Left lung (tissue), 4 donors: ENCODE measurements at regions not wholly inside any gene's neighbourhood (a gene's known extent, or its start where the extent isn't known, plus 50 kb on each side); places are given as distances from the start of the nearest gene placed in this dataset.

Experiments used
- ATAC-seq: fragments of 200-7000 bp; cut with Tn5 transposase; one replicate; pipeline ENCODE4 v1.9.1; 2020; ENCODE audit warnings: moderate library complexity
- DNase-seq, 4 donors: peaks; one replicate each; pipeline ENCODE4 v3.0.0-alpha.2; 2013 to 2020
- H3K27ac ChIP-seq, 2 donors: fragments of 200-600 bp; sonication (generic) in 1 of 2; one replicate each; pipeline versions ENCODE4 v1.5.0 to v1.8.0; 2020 to 2021
- H3K27me3 ChIP-seq, 2 donors: fragments of 200-600 bp; sonication (generic) in 1 of 2; one replicate each; pipeline versions ENCODE4 v1.5.0 to v1.8.0; 2020 to 2021
- H3K36me3 ChIP-seq, 2 donors: fragments of 200-600 bp; sonication (generic) in 1 of 2; one replicate each; pipeline versions ENCODE4 v1.5.0 to v1.8.0; 2020 to 2021
- H3K4me1 ChIP-seq, 2 donors: fragments of 200-600 bp; one replicate each; pipeline ENCODE4 v1.8.0; 2021
- H3K4me3 ChIP-seq, 2 donors: fragments of 200-600 bp; sonication (generic) in 1 of 2; one replicate each; pipeline versions ENCODE4 v1.5.0 to v1.8.0; 2020 to 2021; ENCODE audit warnings: mild to moderate bottlenecking in 1 of 2
- H3K9me3 ChIP-seq, 2 donors: fragments of 200-600 bp; sonication (generic) in 1 of 2; one replicate each; pipeline versions ENCODE4 v1.5.0 to v1.8.0; 2020 to 2021
- intact Hi-C, 2 donors: fragments of 100-400 bp; cut with DNase I; formaldehyde crosslinking; loops; one replicate each; pipeline versions ENCODE4 v1.11.2 to v1.14.2; 2022
- TF ChIP-seq, protein P1 (sequence below), 2 donors: fragments of 200-600 bp; sonication (generic) in 1 of 2; IDR thresholded peaks; one replicate each; pipeline versions ENCODE4 v1.5.0 to v1.8.0; 2021; ENCODE audit warnings: antibody characterized with exemption in 2 of 2
- donor health status: DM: no; HTN: yes; CAD: no.
- donor health status: DM: no; HTN: no; CAD: no.

DNA sequence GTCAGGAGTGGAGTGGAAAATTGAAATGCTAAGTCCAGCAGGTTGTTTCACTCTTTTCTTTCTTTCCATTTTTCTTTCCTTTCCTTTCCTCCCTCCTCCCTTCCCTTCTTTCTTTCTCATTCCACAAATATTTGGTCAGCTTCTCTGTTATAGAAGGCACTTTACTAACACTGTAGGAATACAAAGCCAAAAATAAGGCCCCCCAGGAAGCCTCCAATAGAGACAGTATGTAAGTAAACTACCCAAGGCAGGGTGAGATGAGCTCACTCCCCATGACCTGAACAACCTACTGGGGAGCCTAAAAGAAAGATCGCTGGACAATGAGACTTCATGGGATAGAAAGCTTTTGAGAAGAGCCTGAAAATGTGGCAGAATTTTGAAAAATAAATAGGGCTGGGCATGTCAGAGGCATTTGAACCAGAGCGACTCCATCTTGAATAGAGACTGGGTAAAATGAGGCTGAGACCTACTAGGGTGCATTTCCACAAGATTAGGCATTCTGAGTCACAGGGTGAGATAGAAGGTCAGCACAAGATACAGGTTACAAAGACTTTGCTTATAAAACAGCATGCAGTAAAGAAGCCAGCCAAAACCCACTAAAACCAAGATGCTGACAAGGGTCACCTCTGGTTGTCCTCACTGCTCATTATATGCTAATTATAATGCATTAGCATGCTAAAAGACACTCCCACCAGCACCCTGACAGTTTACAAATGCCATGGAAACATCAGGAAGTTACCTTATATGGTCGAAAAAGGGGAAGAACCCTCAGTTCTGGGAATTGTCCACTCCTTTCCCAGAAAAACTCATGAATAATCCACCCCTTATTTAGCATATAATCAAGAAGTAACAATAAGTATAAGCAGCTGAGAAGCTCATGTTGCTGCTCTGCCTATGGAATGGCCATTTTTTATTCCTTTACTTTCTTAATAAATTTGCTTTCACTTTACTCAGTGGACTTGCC lies 158.9 kb upstream of the EGFLAM start:
- no peaks in the 10 kb centered on the region for H3K4me1 ChIP-seq
- TF ChIP-seq, protein P1, sequence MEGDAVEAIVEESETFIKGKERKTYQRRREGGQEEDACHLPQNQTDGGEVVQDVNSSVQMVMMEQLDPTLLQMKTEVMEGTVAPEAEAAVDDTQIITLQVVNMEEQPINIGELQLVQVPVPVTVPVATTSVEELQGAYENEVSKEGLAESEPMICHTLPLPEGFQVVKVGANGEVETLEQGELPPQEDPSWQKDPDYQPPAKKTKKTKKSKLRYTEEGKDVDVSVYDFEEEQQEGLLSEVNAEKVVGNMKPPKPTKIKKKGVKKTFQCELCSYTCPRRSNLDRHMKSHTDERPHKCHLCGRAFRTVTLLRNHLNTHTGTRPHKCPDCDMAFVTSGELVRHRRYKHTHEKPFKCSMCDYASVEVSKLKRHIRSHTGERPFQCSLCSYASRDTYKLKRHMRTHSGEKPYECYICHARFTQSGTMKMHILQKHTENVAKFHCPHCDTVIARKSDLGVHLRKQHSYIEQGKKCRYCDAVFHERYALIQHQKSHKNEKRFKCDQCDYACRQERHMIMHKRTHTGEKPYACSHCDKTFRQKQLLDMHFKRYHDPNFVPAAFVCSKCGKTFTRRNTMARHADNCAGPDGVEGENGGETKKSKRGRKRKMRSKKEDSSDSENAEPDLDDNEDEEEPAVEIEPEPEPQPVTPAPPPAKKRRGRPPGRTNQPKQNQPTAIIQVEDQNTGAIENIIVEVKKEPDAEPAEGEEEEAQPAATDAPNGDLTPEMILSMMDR (IDR thresholded peaks at IDR 0.05), result no peak
- H3K9me3 ChIP-seq, result no peaks in the 10 kb centered on the region
- H3K27me3 ChIP-seq, result no peaks in the 10 kb centered on the region
- no peak overlapping the region for H3K4me3 ChIP-seq
- H3K27ac ChIP-seq, result no peak overlapping the region
- H3K36me3 ChIP-seq, result no peaks in the 10 kb centered on the region
- no peak for ATAC-seq
- intact Hi-C loops, result no loop called here
- no peak for DNase-seq

GRCh38 chr5:38094889-38095288 lies 163.5 kb upstream of the EGFLAM start:
- Histone ChIP-seq H3K4me3 (no peak overlapping the region), H3K4me1 (no peaks in the 10 kb centered on the region), H3K27ac (no peak overlapping the region), H3K27me3 (no peaks in the 10 kb centered on the region), H3K9me3 (no peaks in the 10 kb centered on the region), H3K36me3 (no peaks in the 10 kb centered on the region)
- TF ChIP-seq, protein P1 (IDR thresholded peaks at IDR 0.05), result no peak
- intact Hi-C loops, result no loop called here
- no peak for DNase-seq
- ATAC-seq, result no peak

DNA sequence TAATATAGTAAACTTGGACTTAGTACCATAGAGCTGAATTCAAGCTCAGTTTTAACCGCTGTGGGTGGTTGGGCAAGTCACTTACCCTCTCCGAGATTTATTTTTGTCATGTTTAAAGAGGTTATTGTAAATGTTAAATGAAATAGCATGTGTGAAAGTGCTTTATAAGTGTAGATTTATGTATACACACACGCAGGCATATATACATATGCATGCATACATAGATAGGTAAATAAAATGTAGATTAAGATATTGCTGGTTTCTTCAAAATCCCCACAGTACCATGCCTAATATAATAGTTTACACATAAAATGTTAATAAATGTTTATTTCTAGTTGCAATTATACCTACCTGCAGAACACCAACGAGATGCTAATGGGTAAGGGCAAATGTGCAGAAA lies 164.5 kb upstream of the EGFLAM start:
- Histone ChIP-seq H3K36me3 (no peaks in the 10 kb centered on the region), H3K27me3 (no peaks in the 10 kb centered on the region), H3K27ac (no peak overlapping the region), H3K4me1 (no peaks in the 10 kb centered on the region), H3K4me3 (no peak overlapping the region), H3K9me3 (no peaks in the 10 kb centered on the region)
- TF ChIP-seq, protein P1 (IDR thresholded peaks at IDR 0.05), result no peak
- intact Hi-C loops, result no loop called here
- DNase-seq, result no peak
- ATAC-seq, result no peak

GRCh38 chr5:38086777-38087176 lies 171.6 kb upstream of the EGFLAM start:
- ATAC-seq (no peak), DNase-seq (no peak)
- Histone ChIP-seq H3K27ac (no peak overlapping the region), H3K36me3 (no peaks in the 10 kb centered on the region), H3K9me3 (no peaks in the 10 kb centered on the region), H3K4me1 (no peaks in the 10 kb centered on the region), H3K4me3 (no peak overlapping the region), H3K27me3 (no peaks in the 10 kb centered on the region)
- intact Hi-C loops, result no loop called here
- TF ChIP-seq, protein P1 (IDR thresholded peaks at IDR 0.05), result no peak

DNA sequence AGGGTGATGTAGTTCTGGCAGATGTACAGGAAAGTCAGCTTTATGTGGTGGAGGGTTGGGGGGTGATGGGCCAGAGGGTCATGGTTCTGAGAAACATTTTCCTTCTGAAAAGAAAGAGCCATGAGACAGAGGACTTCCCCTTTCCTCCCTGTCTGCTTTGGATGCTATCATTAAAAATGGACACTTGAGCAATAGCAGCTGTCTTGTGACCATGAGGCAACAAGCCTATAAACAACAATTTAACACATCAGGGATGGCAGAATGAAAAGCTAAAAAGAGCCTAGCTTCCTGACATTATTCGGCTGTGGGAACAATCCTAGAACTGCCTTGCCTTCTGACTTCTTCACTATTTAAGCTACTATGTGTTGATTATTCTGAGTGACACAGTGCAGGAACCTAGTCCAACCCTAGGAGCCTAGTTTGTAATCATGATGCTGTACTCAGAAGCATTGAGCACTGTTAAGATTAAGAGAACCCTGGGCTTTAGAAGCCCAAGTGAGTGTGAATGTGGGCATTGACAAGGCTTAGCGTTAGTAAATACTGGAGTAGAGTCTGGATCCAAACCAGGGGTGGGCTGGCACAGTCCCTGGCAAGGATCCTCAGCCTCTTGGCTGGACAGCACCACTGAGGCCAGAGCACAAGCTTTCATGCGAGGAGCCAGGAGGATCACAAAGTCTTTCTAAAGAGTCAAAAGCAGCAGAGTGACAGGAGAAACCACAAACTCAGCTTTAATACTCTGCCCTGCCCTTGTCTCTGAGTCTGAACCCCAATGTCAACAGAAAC lies 178.5 kb upstream of the EGFLAM start:
- Histone ChIP-seq H3K4me3 (no peak overlapping the region), H3K27me3 (no peaks in the 10 kb centered on the region), H3K36me3 (no peaks in the 10 kb centered on the region), H3K9me3 (no peaks in the 10 kb centered on the region), H3K27ac (no peak overlapping the region), H3K4me1 (no peaks in the 10 kb centered on the region)
- ATAC-seq, result no peak
- TF ChIP-seq, protein P1 (IDR thresholded peaks at IDR 0.05), result no peak
- intact Hi-C loops, result no loop called here
- DNase-seq, result no peak
